T-helper 1 cell treated with Interleukin-12 subunit alpha and Interleukin-12 subunit beta and Interleukin-4 antibody, amounts not matched to agents 30 ng/mL and 1 ng/mL, for 36 hours (primary cell): ENCODE measurements at regions not wholly inside any gene's neighbourhood (a gene's known extent, or its start where the extent isn't known, plus 50 kb on each side); places are given as distances from the start of the nearest gene placed in this dataset.
"Not testable (repeated sequence)": the region's sequence is repeated elsewhere in the genome, so short reads cannot be mapped to it uniquely, and the experiment has no call there.

Source experiments
- intact Hi-C: fragments of 100-400 bp; cut with micrococcal nuclease; formaldehyde crosslinking; loops from one replicate; pipeline ENCODE4 v1.15.1; 2024

GRCh38 chr14:35949920-35950513 lies 123.9 kb downstream of the BRMS1L start:
- intact Hi-C loops: no loop called here

- intact Hi-C loops: not testable (repeated sequence)
These were observed 121.8 kb downstream of the BRMS1L start for GRCh38 chr14:35947983-35948382.

DNA sequence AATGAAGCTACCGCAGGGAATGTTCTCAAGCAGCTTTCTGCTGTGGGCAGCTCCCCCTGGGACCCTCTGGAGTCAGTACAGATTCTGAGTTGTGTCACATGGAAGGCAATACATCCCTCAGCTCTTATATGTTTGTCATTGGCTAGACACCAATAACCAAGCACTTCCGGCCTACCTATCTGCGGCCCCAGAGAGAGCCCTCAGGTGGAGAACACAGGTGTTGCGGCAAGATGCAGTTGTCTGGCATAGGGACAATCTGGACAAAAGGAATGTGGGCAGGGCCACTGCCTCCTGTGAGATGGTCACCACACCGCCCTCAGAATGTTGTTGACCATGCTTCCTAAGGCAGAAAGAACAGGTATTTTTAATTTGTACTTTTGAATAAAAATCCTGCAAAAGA lies 118.7 kb downstream of the BRMS1L start:
- intact Hi-C loops: no loop called here

GRCh38 chr14:35940291-35940690 lies 114.2 kb downstream of the BRMS1L start:
- intact Hi-C loops: no loop called here

DNA sequence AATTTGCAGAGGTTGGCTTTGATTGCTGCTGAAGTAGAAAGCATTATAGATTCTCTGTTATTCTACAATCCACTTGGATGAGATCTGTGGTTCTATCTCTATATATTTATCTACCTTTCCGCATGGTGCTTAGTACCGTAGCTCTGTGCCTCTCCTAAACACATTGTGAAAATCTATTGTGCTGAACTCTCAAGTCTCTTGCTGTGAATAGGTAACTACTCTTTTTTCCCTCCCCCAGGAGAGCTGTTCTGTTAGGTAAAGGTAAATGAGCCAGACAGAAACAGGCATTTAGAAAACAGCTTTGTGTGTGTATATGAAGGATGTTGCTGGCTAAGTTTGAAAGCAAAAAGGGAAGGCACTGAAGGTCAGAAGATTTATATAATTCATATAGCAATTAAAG lies 112.6 kb downstream of the BRMS1L start:
- intact Hi-C loops: loop anchor here (5.0 kb wide), 1 partner anchor 84 kb away; no protein-coding TSS in a partner anchor

DNA sequence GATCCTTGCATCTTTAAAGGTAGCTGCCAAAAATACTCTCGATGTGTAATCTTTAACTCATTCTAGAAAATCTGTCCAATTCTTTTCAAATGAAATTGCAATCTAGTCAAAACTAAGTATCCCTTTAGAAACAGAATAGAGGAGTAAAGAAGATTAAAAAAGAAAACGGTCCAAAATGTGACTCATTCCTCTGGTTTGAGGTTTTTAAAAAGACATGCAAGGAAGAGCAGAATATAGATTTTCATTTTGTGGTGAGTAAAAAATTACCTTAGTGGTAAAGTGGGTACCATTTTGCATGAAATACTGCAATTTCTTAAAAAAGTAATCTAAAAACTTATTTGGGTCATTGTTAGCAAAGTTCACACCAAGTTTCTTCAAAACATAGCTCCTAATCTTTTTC lies 108.4 kb downstream of the BRMS1L start:
- intact Hi-C loops: loop anchor here (5.0 kb wide), 2 partner anchors 52 to 122 kb away; no protein-coding TSS in a partner anchor

- intact Hi-C loops: loop anchor here (2.0 to 5.0 kb wide), 4 partner anchors 50 to 388 kb away; partner anchors contain the start of genes BRMS1L and MBIP
These were observed 106.6 kb downstream of the BRMS1L start for GRCh38 chr14:35932659-35933159.

- intact Hi-C loops: loop anchor here (2.0 to 5.0 kb wide), 4 partner anchors 50 to 389 kb away; partner anchors contain the start of genes BRMS1L and MBIP
These were observed 106.0 kb downstream of the BRMS1L start for GRCh38 chr14:35932136-35932535.

DNA sequence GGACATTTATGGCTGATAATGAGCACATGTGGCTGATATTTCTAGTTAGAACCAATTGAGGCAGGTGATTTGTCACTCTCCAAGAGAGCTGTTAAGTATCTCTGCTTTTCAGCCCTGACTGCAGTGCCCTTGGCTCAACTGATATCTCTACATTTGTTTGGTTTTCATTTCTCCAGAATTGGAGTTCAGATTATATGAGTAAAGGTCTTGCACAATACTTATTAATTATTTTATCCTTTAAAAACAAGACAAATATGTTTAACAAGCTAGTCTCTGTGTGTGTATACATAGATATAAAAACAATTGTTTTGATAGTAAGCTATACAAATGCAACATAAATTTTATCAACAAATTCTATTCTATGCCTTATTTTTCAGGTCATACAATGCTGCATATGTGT lies 105.2 kb downstream of the BRMS1L start:
- intact Hi-C loops: loop anchor here (5.0 kb wide), 2 partner anchors 49 to 119 kb away; no protein-coding TSS in a partner anchor

- intact Hi-C loops: no loop called here
These were observed 103.0 kb downstream of the BRMS1L start for GRCh38 chr14:35929186-35929585.

GRCh38 chr14:35927727-35928126 lies 101.6 kb downstream of the BRMS1L start:
- intact Hi-C loops: no loop called here

DNA sequence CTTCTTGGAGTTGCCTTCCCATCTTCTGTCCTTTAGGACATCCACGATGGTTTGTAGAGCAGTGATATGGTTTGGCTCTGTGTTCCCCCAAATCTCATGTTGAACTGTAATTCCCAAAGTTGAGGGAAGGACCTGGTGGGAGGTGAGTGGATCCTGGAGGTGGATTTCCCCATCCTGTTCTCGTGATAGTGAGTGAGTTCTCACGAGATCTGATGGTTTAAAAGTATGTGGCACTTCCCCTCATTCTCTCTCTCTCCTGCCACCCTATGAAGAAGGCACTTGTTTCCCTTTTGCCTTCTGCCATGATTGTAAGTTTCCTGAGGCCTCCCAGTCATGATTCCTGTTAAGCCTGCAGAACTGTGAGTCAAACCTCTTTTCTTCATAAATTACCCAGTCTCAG lies 99.2 kb downstream of the BRMS1L start:
- intact Hi-C loops: no loop called here

- intact Hi-C loops: not testable (repeated sequence)
These were observed 96.5 kb downstream of the BRMS1L start for GRCh38 chr14:35922590-35922989.

GRCh38 chr14:35921745-35922144 lies 95.6 kb downstream of the BRMS1L start:
- intact Hi-C loops: no loop called here
